ENCODE measurements at regions not wholly inside any gene's neighbourhood (a gene's known extent, or its start where the extent isn't known, plus 50 kb on each side); places are given as distances from the start of the nearest gene placed in this dataset.
"Not testable (repeated sequence)": the region's sequence is repeated elsewhere in the genome, so short reads cannot be mapped to it uniquely, and the experiment has no call there.

DNA sequence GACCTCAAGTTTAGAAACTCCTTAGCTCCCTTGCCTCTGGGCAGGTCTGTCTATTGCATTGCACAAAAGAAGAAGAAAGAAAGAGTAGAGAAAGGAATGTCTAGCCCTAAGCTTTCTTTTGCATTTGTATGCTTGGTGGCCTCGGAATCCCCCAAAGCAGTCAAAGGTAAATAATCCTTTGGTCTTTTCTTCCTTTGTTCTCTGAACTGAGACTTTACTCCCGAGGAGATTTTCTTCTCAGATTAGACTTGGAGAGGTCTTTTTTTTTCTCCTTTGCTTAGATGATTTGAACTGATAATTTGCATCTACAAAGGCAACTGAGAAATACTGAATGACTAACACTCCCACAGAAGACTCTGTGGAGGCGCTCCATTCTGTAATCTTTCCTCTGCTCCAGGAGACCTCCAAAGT is 93.2 kb downstream of the AKR1D1 start:
- no peak for DNase-seq (ENCODE audit: low read depth)

GRCh38 chr7:138170298-138170697 is 94.0 kb downstream of the AKR1D1 start:
- no peak for DNase-seq (ENCODE audit: low read depth)

- DNase-seq (ENCODE audit: low read depth), result no peak
Measured at GRCh38 chr7:138170959-138171703, 94.9 kb downstream of the AKR1D1 start.

- DNase-seq (ENCODE audit: low read depth), result no peak
Measured at GRCh38 chr7:138173548-138173947, 97.3 kb downstream of the AKR1D1 start.

DNA sequence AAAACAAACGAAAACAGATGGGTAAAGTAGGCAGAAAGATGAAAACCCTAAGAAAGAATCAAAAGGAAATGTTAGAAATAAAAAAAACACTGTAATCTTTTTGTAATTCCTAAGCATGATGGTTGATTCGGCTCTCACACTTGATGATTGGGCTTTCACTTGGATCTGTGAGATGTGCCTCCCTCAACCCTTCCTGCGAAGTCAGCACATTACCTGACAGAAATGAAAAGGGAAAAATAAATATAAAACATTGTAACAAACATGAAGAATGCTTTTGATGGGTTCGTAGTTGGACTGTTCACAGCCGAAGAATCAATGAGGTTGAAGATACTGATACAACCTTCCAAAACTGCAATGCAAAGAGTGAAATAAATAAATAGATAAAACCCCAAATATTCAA is 99.8 kb downstream of the AKR1D1 start:
- no peak for DNase-seq (ENCODE audit: low read depth)

- DNase-seq (ENCODE audit: low read depth), result no peak
Measured at GRCh38 chr7:138184191-138184590, 107.9 kb downstream of the AKR1D1 start.

DNA sequence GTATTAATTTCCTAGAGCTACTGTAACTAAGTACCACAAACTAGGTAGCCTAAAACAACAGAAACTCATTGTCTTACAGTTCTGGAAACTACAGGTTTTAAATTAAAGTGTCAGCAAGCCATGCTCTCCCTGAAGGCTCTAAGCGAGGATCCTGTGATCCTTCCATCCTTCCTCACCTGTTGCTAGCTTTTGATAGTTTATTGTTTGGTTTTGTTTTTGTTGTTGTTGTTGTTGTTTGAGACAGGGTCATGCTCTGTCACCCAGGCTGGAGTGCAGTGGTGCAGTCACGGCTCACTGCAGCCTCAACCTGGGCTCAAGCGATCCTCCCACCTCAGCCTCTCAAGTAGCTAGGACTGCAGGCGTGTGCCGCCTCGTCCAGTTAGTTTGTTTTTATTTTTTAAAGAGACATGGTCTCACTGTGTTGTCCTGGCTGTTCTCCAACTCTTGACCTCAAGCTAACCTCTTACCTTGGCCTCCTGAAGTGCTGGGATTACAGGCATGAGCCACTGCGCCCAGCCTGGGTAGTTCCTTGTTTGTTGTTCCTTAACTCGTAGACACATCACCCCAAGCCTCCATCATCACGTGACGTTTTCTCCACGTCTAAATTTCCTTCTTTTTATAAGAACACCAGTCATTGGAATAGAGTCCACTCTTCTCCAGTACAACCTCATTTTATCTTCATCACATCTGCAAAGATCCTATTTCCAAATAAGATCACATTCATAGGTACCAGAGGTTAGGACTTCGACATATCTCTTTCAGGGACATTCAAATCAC is 109.1 kb downstream of the AKR1D1 start:
- DNase-seq (ENCODE audit: low read depth), result no peak

DNA sequence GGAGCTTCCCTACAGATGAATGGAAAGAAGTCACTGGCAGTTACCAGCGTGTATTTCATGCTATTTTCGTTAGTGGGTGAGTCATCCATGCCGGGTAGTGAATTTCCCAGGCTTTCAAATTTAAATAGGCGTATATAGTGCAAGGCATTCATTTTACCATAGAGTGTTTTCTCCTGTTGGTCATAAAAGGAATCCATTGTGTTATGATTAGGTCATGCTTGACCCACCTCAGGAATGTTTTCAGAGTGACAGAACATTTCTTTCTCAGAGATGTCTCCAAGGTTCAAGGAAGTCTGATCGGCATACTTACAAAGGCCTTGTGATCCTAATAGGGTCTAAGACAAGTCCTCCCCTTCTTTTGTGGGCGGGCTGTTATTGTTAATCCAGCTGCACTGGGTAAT is 110.7 kb downstream of the AKR1D1 start:
- peak; percentile 96 for DNase-seq (ENCODE audit: low read depth)

DNA sequence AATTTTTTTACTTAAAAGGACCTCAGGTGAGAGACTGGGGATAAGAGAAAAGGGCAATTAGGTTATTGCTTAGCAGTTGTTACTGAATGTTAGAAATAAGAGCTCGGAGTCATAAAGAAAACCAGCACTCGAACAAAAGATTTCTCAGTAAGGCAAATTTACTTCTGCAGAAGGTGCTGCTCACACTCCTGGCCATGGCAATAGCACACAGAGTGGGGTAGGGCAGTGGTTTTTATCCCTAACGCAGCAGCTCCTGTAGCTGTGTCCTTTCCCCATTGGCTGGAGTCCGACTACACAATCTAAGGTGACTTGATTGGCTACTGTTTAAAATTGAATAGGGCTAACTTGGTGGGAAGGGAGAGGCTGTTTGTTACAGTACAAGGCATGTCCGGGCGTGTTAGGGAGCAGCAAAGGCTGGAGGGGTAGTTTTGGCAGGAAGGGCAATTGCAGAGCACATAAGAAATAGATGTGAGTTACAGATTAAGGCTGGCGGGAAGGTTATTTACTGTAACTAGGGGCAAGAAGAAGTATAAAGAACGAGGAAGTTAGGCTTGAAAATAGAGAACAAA is 112.1 kb downstream of the AKR1D1 start:
- no peak for DNase-seq (ENCODE audit: low read depth)

GRCh38 chr7:138194567-138194966 is 118.3 kb downstream of the AKR1D1 start:
- DNase-seq (ENCODE audit: low read depth), result no peak

DNA sequence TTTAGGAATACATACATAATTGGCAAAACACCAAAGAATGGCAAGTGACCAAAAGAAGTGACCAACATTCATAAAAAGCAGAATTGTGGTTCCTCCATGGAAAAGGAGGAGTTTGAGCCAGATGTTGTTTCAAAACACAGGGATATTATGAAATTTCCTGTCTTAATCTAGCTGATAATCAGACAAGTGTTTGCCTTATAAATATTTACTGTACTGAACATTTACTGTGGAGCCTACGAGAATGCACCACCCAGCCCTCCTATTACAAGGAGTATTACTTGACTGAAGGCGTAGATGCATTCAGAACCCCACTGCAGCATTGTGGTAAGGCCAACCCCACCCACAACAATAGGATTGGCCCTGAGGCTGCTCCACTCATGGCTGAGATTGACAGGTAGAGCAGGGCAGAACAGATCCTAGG is 118.9 kb downstream of the AKR1D1 start:
- no peak for DNase-seq (ENCODE audit: low read depth)

DNA sequence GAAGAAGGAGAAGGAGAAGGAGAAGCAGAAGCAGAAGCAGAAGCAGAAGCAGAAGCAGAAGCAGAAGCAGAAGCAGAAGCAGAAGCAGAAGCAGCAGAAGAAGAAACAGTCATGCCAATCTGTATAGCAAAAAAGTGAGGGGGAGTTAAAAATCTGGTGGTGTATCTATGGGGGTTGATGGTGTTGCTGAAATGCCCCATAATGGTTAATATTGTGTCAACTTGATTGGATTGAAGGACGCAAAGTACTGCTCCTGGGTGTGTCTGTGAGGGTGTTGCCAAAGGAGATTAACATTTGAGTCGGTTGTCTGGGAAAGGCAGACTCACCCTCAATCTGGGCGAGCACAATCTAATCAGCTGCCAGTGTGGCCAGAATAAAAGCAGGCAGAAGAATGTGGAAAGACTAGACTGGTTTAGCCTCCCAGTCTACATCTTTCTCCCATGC is 120.3 kb downstream of the AKR1D1 start:
- DNase-seq (ENCODE audit: low read depth), result not testable (repeated sequence)

GRCh38 chr7:138196971-138197896 is 121.0 kb downstream of the AKR1D1 start:
- DNase-seq (ENCODE audit: low read depth), result no peak

- DNase-seq (ENCODE audit: low read depth), result no peak
Measured at GRCh38 chr7:138204285-138204981, 128.2 kb downstream of the AKR1D1 start.

DNA sequence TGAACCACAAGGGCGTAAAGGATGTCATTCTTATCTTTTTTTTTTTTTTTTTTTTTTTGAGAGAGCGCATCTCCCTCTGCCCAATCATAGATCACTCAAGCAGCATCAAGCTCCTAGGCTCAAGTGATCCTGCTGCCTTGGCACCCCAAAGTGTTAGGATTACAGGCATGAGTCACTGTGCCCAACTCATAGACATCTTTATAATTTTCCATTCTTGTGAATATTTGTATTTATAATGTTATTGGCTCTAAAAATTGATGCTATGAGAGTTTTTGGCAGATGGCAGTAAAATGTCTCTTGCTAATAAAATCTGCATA is 128.7 kb downstream of the AKR1D1 start:
- DNase-seq (ENCODE audit: low read depth), result no peak

DNA sequence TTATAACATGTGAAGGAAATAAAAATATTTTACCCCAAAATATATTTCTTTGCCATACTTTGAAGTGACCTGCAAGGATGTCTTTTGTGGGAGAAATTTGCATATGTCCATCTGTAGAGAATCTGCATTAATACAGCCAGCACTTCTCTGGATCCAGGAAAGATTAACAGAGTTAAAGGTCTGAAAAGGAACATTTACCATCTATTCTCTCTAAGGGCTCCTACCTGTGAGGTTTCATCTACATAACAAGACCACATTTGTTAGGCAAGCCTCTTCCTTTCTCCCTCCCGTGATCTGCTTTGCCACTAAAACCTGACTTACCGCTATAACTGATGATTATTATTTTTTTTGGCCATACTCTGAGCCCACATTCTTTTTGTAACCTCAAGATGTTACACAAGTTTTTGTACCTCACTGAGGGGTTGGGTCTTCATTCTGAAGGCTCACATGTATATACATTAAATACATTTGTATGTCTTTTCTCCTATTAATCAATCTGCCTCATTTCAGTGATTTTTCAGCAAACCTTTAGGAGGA is 129.4 kb downstream of the AKR1D1 start:
- no peak for DNase-seq (ENCODE audit: low read depth)

- DNase-seq (ENCODE audit: low read depth), result no peak
Measured at GRCh38 chr7:138207555-138207971, 131.3 kb downstream of the AKR1D1 start.

GRCh38 chr7:138208142-138208570 is 131.9 kb downstream of the AKR1D1 start:
- DNase-seq (ENCODE audit: low read depth), result no peak

- no peak for DNase-seq (ENCODE audit: low read depth)
Measured at GRCh38 chr7:138208864-138209263, 132.6 kb downstream of the AKR1D1 start.

DNA sequence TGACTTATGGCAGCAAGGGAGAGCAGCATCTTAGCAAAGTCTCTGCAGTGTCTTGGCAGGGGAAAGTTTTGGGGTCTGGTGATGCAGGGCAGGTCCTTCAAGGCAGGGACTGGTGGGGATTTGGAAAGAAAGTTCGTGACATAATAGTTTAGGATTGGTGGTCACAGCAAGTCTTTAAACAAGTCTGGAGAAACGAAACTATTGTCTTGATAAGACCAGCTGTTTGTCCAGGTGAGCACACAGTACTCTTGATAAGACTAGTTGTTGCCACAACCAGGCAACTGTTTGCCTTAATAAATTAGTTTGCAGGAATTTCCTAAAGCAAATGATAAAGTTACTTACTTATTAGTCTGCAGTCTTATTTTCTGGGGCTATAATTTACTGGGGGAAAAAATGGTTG is 136.1 kb downstream of the AKR1D1 start:
- DNase-seq (ENCODE audit: low read depth), result no peak

GRCh38 chr7:138214926-138215325 is 138.7 kb downstream of the AKR1D1 start:
- no peak for DNase-seq (ENCODE audit: low read depth)
